GM18951 (cell line): ENCODE measurements at regions not wholly inside any gene's neighbourhood (a gene's known extent, or its start where the extent isn't known, plus 50 kb on each side); places are given as distances from the start of the nearest gene placed in this dataset.
"Not testable (repeated sequence)": the region's sequence is repeated elsewhere in the genome, so short reads cannot be mapped to it uniquely, and the experiment has no call there.

Experiments
- POLR2A ChIP-seq: IDR thresholded peaks from 4 replicates; pipeline ENCODE4 v1.6.1; 2011; ENCODE audit warnings: mild to moderate bottlenecking; ENCODE audit not compliant: insufficient read length, insufficient read depth; ENCODE audit errors: extremely low read depth
- in situ Hi-C: fragments of 300-500 bp; cut with MboI; formaldehyde crosslinking; loops from one replicate; pipeline ENCODE4 v1.12.0; 2022; ENCODE audit warnings: low sequenced_read_pairs, mixed read lengths, inconsistent platforms; ENCODE audit not compliant: unreplicated experiment

DNA sequence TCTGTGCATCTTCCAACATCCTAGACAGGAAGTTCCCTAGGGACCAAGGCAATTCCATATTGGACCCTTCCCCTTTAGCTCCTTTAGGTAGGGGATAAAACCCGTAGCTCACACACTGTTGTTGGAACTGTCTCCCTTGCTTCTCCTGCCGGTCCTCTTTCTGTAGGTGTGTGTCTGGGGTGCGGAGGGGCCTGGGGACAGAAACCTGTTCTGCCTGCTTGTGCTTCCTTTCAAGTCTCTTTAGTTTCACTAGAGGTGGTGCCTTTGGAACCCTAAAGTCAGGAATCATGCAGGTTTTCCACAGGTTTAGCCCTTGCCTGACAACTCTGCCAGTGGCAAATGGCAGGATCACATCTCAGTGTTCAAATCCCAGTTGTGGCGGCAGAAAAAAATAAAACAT, 74.6 kb upstream of the PTGFRN start:
- no peak for TF ChIP-seq POLR2A
- in situ Hi-C loops: no loop called here

- TF ChIP-seq POLR2A: no peak
- in situ Hi-C loops: no loop called here
Measured at GRCh38 chr1:116836099-116836498, 73.6 kb upstream of the PTGFRN start.

GRCh38 chr1:116841569-116842344, 68.0 kb upstream of the PTGFRN start:
- in situ Hi-C loops: no loop called here

DNA sequence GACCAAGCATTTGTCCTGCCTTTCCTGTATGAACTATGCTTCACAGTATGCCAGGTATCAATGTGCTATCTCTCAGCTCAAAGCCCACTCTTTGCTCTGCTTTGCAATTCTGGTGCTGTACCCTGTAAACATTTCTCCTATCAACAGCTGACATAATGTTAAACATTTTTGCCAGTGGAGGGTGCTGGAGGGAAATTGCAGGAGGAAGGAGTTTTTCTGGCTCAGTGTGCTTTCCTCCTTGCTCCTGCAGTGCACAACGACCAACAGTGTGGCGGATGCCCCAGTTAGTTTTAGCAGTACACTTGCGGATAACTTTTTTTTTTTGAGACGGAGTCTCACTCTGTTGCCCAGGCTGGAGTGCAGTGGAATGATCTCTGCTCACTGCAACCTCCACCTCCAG, 67.1 kb upstream of the PTGFRN start:
- in situ Hi-C loops: no loop called here

More at GRCh38 chr1:116841569-116842344, 68.0 kb upstream of the PTGFRN start:
- no peak for TF ChIP-seq POLR2A

GRCh38 chr1:116844775-116845174, 64.9 kb upstream of the PTGFRN start:
- TF ChIP-seq POLR2A: no peak
- in situ Hi-C loops: no loop called here

More for the DNA sequence above, 67.1 kb upstream of the PTGFRN start:
- no peak for TF ChIP-seq POLR2A

- in situ Hi-C loops: no loop called here
- no peak for TF ChIP-seq POLR2A
Measured at GRCh38 chr1:116847190-116847589, 62.5 kb upstream of the PTGFRN start.

GRCh38 chr1:116847688-116848531, 61.8 kb upstream of the PTGFRN start:
- TF ChIP-seq POLR2A: no peak
- in situ Hi-C loops: no loop called here

DNA sequence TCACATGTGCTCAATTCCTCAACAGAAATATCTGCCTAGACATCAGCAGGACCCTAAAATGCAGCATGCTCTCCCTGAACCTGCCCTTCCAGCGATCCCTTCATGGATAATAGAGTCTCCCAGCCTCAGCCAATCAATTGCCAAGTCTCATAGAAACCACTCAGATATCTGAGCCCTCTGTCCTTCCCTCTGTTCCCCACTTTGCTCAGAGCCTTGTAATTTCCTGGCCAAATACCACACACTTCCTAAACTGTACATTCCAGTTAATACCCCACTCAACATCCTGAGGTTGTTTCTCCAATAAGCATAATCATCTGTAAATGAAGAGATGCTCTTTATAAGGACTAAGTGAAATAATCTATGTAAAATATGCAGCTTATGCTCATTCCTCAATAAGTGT, 59.3 kb upstream of the PTGFRN start:
- in situ Hi-C loops: no loop called here
- TF ChIP-seq POLR2A: no peak

DNA sequence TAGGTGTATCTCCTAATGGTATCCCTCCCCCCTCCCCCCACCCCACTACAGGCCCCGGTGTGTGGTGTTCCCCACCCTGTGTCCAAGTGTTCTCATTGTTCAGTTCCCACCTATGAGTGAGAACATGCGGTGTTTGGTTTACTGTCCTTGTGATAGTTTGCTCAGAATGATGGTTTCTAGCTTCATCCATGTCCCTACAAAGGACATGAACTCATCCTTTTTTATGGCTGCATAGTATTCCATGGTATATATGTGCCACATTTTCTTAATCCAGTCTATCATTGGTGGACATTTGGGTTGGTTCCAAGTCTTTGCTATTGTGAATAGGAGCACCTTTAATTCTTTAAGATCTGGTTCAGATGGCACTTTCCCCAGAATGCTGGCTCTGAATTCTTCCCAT, 58.5 kb upstream of the PTGFRN start:
- in situ Hi-C loops: not testable (repeated sequence)

- TF ChIP-seq POLR2A: no peak
- in situ Hi-C loops: no loop called here
Measured at GRCh38 chr1:116851846-116852245, 57.9 kb upstream of the PTGFRN start.

DNA sequence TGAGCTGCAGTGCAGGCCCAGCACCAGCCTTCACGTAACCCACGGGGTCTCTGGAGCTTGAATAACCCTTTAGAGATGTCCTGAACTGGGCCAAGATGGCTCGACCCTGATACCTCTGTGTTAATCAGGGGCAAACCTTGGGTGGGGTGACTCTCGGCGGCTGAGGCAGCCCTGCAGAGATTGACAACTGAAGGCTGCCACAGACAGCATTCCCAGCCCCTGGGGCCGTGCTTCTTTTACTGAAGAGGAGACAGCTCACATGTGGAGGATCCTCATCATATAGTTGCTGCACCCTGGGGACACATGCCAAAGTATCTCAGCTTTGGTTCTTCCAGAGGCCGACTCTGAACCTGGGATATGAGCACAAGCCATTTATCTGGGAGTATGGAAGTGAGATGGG, 57.3 kb upstream of the PTGFRN start:
- in situ Hi-C loops: no loop called here
- no peak for TF ChIP-seq POLR2A

- no peak for TF ChIP-seq POLR2A
- in situ Hi-C loops: no loop called here
Measured at GRCh38 chr1:116852910-116853309, 56.8 kb upstream of the PTGFRN start.

GRCh38 chr1:116853680-116854402, 55.9 kb upstream of the PTGFRN start:
- in situ Hi-C loops: no loop called here
- TF ChIP-seq POLR2A: no peak

- in situ Hi-C loops: no loop called here
- no peak for TF ChIP-seq POLR2A
Measured at GRCh38 chr1:116854403-116854690, 55.4 kb upstream of the PTGFRN start.

DNA sequence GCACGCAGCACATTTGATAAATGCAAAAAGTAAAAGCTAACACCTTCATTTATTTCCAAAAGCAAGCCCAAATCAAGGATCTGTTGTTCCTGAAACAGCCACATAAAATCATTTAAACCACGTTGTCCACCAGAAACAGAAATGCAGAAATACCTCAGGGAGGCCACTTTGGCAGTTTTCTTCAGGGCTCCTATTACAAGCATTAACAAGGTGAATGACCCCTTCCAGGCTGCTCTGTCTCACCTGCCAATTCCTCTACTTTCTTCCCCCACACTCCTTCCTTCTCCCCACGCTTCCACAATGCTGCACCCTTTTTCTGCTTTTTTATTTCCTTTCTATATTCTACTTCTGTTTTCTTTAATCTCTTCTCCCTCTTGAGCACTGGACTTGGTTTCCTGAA, 55.0 kb upstream of the PTGFRN start:
- in situ Hi-C loops: no loop called here
- TF ChIP-seq POLR2A: no peak
